ENCODE measurements at regions not wholly inside any gene's neighbourhood (a gene's known extent, or its start where the extent isn't known, plus 50 kb on each side); places are given as distances from the start of the nearest gene placed in this dataset.
"Not testable (repeated sequence)": the region's sequence is repeated elsewhere in the genome, so short reads cannot be mapped to it uniquely, and the experiment has no call there.

DNA sequence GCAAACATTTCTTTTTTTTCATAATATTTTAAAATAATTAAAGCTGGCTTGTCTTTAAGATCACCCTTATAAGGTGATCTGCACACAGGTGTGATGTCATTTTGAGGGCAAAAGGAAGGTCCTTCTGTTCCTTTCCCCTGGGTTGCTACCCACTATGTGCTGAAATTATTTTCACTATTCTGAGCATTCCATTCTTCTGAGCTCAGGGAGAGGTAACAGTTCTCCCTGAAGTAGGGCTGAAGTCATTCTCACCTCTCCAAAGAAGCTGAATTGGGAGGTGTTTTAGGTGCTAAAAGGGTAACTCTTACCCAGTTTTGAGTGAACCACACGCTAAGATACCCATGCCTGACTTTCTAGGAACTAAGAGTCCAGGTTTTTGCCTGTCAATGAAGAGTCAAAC, 247.6 kb downstream of the SLC4A3 start:
- H3K36me3 Mint-ChIP-seq, result peaks cover 4% of the 10 kb centered on the region; the same call in 1 of the 2 replicates
- H3K27me3 Mint-ChIP-seq (ENCODE audit: low read depth), result peaks cover 5% of the 10 kb centered on the region
- ATAC-seq (no peak), DNase-seq (ENCODE audit: low spot score) (no peak)
- POLR2A ChIA-PET, result no interaction called here
- H3K27ac Mint-ChIP-seq, result no peak overlapping the region
- H3K4me3 Mint-ChIP-seq, result no peak overlapping the region
- H3K9me3 Mint-ChIP-seq, result peaks cover 10% of the 10 kb centered on the region; the same call in 1 of the 2 replicates
- H3K4me1 Mint-ChIP-seq, result peaks cover 65% of the 10 kb centered on the region
- CTCF ChIA-PET, result interaction anchor here (0.5 kb wide), 1 partner anchor 284 kb away, joined by 3 read pairs; no protein-coding TSS in a partner anchor
- TF ChIP-seq NR1H2 (CRISPR knock-in tag; IDR thresholded peaks at IDR 0.05), result no peak
- TF ChIP-seq IRF2 (CRISPR knock-in tag; IDR thresholded peaks at IDR 0.05; ENCODE audit: borderline replicate concordance, low read depth), result no peak
- TF ChIP-seq ZNF416 (CRISPR knock-in tag; IDR thresholded peaks at IDR 0.05), result no peak
- TF ChIP-seq, protein P1, sequence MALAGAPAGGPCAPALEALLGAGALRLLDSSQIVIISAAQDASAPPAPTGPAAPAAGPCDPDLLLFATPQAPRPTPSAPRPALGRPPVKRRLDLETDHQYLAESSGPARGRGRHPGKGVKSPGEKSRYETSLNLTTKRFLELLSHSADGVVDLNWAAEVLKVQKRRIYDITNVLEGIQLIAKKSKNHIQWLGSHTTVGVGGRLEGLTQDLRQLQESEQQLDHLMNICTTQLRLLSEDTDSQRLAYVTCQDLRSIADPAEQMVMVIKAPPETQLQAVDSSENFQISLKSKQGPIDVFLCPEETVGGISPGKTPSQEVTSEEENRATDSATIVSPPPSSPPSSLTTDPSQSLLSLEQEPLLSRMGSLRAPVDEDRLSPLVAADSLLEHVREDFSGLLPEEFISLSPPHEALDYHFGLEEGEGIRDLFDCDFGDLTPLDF (CRISPR knock-in tag; IDR thresholded peaks at IDR 0.05), result no peak
- no peak for TF ChIP-seq GRHL2 (CRISPR knock-in tag; IDR thresholded peaks at IDR 0.05; ENCODE audit: insufficient replicate concordance, severe bottlenecking)

DNA sequence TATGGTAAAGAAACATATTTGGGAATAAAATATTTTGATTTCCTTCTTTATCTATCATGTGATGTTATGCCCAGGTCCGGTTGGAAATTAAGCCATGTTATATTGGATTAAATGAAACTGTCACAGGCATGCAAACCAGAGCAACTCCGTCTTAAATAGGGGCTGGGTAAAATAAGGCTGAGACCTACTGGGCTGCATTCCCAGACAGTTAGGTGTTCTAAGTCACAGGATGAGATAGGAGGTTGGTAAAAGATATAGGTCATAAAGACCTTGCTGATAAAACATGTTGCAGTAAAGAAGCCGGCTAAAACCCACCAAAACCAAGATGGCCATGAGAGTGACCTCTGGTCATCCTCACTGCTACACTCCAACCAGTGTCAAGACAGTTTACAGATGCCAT, 248.6 kb downstream of the SLC4A3 start:
- not testable (repeated sequence) for H3K27me3 Mint-ChIP-seq (ENCODE audit: low read depth)

DNA sequence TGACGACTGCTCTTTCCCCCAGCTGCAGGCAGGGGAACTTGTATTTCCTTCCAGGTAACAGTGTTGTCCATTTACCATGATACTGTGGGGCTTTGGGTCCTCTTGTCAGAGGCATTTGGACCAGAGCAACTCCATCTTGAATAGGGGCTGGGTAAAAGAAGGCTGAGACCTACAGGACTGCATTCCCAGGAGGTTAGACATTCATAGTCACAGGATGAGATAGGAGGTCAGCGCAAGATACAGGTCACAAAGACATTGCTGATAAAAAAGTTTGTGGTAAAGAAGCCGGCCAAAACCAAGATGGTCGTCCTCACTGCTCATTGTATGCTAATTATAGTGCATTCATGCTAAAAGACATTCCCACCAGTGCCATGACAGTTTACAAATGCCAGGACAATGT, 249.5 kb downstream of the SLC4A3 start:
- Mint-ChIP-seq H3K4me1 (peaks cover 46% of the 10 kb centered on the region), H3K27me3 (ENCODE audit: low read depth) (no peaks in the 10 kb centered on the region; the same call in 1 of the 2 replicates), H3K27ac (no peak overlapping the region), H3K4me3 (no peak overlapping the region), H3K36me3 (peaks cover 4% of the 10 kb centered on the region; the same call in 1 of the 2 replicates), H3K9me3 (peaks cover 10% of the 10 kb centered on the region; the same call in 1 of the 2 replicates)
- ATAC-seq (no peak), DNase-seq (ENCODE audit: low spot score) (no peak)
- CTCF ChIA-PET, result no interaction called here
- TF ChIP-seq, protein P2, sequence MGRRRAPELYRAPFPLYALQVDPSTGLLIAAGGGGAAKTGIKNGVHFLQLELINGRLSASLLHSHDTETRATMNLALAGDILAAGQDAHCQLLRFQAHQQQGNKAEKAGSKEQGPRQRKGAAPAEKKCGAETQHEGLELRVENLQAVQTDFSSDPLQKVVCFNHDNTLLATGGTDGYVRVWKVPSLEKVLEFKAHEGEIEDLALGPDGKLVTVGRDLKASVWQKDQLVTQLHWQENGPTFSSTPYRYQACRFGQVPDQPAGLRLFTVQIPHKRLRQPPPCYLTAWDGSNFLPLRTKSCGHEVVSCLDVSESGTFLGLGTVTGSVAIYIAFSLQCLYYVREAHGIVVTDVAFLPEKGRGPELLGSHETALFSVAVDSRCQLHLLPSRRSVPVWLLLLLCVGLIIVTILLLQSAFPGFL (CRISPR knock-in tag; IDR thresholded peaks at IDR 0.05; ENCODE audit: borderline replicate concordance), result no peak
- no peak for TF ChIP-seq ZNF219 (CRISPR knock-in tag; IDR thresholded peaks at IDR 0.05; ENCODE audit: borderline replicate concordance)
- POLR2A ChIA-PET, result no interaction called here

More for the DNA sequence above, 248.6 kb downstream of the SLC4A3 start:
- H3K9me3 Mint-ChIP-seq; H3K27ac Mint-ChIP-seq; CTCF ChIA-PET; POLR2A ChIA-PET; H3K4me3 Mint-ChIP-seq; DNase-seq (ENCODE audit: low spot score); ATAC-seq; H3K36me3 Mint-ChIP-seq: not testable (repeated sequence)
- H3K4me1 Mint-ChIP-seq, result peaks cover 56% of the 10 kb centered on the region

DNA sequence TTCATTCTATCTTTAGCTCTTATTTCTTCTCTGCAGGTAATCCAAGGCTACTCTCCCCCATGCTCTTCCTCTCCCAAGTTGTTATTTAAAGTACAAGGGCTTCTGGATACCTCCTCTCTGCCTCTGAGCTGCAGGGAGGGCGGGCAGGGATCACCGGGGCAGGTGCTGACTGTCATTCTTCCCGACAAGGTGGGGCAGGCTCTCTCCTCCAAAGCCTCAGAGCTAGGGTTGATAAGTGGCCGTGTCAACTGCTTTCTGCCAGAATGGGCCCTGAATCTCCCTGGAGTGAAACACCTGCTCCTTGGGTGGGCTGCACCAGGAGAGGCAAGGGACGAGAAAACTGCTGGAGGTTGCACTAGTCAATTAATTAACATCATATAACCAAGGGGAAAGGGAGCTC, 250.3 kb downstream of the SLC4A3 start:
- Mint-ChIP-seq H3K27ac (no peak overlapping the region), H3K36me3 (peaks cover 4% of the 10 kb centered on the region; the same call in 1 of the 2 replicates), H3K9me3 (peaks cover 10% of the 10 kb centered on the region; the same call in 1 of the 2 replicates), H3K27me3 (ENCODE audit: low read depth) (no peaks in the 10 kb centered on the region; the same call in 1 of the 2 replicates), H3K4me3 (no peak overlapping the region), H3K4me1 (peaks cover 38% of the 10 kb centered on the region)
- ChIA-PET POLR2A (no interaction called here), CTCF (interaction anchor here (1.0 kb wide), 1 partner anchor 9 kb away, joined by 5 read pairs; no protein-coding TSS in a partner anchor)
- peak; percentile 63 for ATAC-seq
- peak; percentile 32 for DNase-seq (ENCODE audit: low spot score)
- TF ChIP-seq, protein P2 (CRISPR knock-in tag; IDR thresholded peaks at IDR 0.05; ENCODE audit: borderline replicate concordance), result no peak
- TF ChIP-seq ZNF121 (CRISPR knock-in tag; IDR thresholded peaks at IDR 0.05), result no peak
- TF ChIP-seq, protein P3, sequence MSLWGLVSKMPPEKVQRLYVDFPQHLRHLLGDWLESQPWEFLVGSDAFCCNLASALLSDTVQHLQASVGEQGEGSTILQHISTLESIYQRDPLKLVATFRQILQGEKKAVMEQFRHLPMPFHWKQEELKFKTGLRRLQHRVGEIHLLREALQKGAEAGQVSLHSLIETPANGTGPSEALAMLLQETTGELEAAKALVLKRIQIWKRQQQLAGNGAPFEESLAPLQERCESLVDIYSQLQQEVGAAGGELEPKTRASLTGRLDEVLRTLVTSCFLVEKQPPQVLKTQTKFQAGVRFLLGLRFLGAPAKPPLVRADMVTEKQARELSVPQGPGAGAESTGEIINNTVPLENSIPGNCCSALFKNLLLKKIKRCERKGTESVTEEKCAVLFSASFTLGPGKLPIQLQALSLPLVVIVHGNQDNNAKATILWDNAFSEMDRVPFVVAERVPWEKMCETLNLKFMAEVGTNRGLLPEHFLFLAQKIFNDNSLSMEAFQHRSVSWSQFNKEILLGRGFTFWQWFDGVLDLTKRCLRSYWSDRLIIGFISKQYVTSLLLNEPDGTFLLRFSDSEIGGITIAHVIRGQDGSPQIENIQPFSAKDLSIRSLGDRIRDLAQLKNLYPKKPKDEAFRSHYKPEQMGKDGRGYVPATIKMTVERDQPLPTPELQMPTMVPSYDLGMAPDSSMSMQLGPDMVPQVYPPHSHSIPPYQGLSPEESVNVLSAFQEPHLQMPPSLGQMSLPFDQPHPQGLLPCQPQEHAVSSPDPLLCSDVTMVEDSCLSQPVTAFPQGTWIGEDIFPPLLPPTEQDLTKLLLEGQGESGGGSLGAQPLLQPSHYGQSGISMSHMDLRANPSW (CRISPR knock-in tag; conservative IDR thresholded peaks at IDR 0.05; ENCODE audit: low read depth), result no peak
- no peak for TF ChIP-seq CBFB (CRISPR knock-in tag; IDR thresholded peaks at IDR 0.05; ENCODE audit: low read depth)
- TF ChIP-seq NR1H2 (CRISPR knock-in tag; IDR thresholded peaks at IDR 0.05), result no peak
- TF ChIP-seq, protein P4, sequence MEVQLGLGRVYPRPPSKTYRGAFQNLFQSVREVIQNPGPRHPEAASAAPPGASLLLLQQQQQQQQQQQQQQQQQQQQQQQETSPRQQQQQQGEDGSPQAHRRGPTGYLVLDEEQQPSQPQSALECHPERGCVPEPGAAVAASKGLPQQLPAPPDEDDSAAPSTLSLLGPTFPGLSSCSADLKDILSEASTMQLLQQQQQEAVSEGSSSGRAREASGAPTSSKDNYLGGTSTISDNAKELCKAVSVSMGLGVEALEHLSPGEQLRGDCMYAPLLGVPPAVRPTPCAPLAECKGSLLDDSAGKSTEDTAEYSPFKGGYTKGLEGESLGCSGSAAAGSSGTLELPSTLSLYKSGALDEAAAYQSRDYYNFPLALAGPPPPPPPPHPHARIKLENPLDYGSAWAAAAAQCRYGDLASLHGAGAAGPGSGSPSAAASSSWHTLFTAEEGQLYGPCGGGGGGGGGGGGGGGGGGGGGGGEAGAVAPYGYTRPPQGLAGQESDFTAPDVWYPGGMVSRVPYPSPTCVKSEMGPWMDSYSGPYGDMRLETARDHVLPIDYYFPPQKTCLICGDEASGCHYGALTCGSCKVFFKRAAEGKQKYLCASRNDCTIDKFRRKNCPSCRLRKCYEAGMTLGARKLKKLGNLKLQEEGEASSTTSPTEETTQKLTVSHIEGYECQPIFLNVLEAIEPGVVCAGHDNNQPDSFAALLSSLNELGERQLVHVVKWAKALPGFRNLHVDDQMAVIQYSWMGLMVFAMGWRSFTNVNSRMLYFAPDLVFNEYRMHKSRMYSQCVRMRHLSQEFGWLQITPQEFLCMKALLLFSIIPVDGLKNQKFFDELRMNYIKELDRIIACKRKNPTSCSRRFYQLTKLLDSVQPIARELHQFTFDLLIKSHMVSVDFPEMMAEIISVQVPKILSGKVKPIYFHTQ (CRISPR knock-in tag; IDR thresholded peaks at IDR 0.05), result no peak
- no peak for TF ChIP-seq TCF7 (CRISPR knock-in tag; IDR thresholded peaks at IDR 0.05; ENCODE audit: low read depth)
- TF ChIP-seq ELF4 (CRISPR knock-in tag; IDR thresholded peaks at IDR 0.05; ENCODE audit: low read depth), result no peak
- TF ChIP-seq, protein P5, sequence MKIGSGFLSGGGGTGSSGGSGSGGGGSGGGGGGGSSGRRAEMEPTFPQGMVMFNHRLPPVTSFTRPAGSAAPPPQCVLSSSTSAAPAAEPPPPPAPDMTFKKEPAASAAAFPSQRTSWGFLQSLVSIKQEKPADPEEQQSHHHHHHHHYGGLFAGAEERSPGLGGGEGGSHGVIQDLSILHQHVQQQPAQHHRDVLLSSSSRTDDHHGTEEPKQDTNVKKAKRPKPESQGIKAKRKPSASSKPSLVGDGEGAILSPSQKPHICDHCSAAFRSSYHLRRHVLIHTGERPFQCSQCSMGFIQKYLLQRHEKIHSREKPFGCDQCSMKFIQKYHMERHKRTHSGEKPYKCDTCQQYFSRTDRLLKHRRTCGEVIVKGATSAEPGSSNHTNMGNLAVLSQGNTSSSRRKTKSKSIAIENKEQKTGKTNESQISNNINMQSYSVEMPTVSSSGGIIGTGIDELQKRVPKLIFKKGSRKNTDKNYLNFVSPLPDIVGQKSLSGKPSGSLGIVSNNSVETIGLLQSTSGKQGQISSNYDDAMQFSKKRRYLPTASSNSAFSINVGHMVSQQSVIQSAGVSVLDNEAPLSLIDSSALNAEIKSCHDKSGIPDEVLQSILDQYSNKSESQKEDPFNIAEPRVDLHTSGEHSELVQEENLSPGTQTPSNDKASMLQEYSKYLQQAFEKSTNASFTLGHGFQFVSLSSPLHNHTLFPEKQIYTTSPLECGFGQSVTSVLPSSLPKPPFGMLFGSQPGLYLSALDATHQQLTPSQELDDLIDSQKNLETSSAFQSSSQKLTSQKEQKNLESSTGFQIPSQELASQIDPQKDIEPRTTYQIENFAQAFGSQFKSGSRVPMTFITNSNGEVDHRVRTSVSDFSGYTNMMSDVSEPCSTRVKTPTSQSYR (CRISPR knock-in tag; IDR thresholded peaks at IDR 0.05), result no peak
- no peak for TF ChIP-seq HMGA2 (CRISPR knock-in tag; IDR thresholded peaks at IDR 0.05)
- TF ChIP-seq TEAD1 (CRISPR knock-in tag; IDR thresholded peaks at IDR 0.05), result no peak

Measured in WTC11 (cell line).